NOMO-1 treated with DMSO at 0.1 percent for 48 hours (cell line): ENCODE measurements at regions not wholly inside any gene's neighbourhood (a gene's known extent, or its start where the extent isn't known, plus 50 kb on each side); places are given as distances from the start of the nearest gene placed in this dataset.
A peak's percentile ranks its signal among the peaks of the same experiment; 100 is the strongest.
"Not testable (repeated sequence)": the region's sequence is repeated elsewhere in the genome, so short reads cannot be mapped to it uniquely, and the experiment has no call there.

Experiments
- DNase-seq: peaks from one replicate; lab custom pipeline; 2025; ENCODE audit not compliant: unreplicated experiment; lab: John Stamatoyannopoulos, UW

GRCh38 chr5:89315286-89316100, 432.5 kb upstream of the MEF2C start:
- DNase-seq = no peak

DNA sequence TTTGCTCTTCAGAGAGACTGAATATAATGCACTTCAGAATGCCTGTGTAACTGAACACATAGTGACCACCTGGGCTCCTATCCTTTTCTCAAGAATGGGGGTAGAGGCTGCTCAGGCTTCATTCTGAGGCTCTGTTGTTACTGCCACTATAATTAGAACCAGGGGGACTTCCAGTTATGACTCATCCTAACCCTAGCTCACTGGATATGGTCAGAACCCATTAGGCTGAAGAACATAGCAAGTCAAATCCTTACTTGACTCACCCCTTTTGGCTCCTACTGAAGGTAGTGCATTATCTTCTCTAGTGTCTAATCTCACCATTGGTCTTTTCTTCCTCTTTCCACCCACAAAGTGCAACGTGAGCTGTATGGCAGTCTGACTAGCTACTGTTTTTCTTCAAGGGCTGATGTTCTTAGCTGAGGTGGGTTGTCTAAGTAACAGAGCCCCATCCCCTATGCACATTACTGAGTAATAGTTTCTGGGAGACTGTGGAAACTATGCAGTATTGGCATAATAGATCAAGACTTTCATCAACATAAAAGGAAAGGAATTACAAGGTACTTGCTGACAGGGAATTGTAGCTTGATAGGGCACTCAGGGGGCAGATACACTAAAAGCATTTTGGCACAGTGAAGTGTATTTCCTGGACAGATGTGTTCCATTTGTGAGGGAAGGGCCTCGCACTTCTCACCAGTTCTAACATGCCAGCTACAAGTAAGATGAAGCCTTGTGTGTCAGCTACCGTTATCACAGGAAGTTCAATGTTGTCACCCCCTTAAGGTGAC, 431.0 kb upstream of the MEF2C start:
- DNase-seq = peak; percentile 43

DNA sequence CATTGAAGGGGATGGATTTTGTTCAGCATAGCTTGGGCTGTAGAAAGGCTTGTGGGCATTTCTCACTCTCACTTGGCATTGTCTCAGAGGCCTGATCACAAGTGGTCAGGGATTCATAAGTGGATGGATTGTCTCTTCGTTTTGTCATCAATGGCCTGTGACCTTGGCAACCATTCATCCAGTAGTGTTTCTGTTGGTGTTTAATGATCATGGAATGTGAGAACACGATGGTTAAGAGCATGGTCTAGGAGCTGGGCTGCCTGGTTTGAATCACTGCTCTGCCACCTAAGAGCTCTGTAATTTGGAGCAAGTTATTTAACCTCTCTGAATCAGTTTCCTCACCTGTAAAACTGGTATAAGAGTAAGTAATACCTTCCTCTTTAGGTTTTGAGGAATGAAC, 430.1 kb upstream of the MEF2C start:
- DNase-seq = no peak

GRCh38 chr5:89309268-89309667, 426.3 kb upstream of the MEF2C start:
- DNase-seq = no peak

DNA sequence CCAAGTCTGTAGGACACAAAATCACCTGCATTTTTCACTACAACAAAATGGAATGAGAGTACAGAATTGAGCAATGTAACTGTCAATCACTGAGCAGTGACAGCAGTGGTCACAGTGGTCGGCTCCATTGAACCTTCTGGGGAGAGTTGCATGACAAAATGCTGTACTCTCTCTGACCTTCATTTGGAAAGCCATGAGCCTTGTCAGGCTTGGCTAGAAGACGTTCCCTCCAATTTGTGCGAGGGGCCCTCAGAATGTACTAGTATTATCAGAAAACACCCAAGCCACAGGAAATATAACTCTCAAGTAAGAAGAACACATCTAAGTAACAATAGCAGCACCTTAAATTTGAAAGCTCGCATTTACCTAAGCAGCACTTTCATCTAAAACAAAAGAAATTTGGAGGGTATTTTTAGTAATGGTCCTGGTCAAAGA, 425.6 kb upstream of the MEF2C start:
- DNase-seq = no peak

- no peak for DNase-seq
These were observed 425.0 kb upstream of the MEF2C start for GRCh38 chr5:89307972-89308371.

DNA sequence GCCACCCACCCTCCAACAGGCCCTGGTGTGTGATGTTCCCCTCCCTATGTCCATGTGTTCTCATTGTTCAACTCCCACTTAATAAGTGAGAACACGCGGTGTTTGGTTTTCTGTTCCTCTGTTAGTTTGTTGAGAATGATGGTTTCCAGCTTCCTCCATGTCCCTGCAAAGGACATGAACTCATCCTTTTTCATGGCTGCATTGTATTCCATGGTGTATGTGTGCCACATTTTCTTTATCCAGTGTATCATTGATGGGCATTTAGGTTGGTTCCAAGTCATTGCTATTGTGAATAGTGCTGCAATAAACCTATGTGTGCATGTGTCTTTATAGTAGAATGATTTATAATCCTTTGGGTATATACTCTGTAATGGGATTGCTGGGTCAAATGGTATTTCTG, 424.2 kb upstream of the MEF2C start:
- not testable (repeated sequence) for DNase-seq

DNA sequence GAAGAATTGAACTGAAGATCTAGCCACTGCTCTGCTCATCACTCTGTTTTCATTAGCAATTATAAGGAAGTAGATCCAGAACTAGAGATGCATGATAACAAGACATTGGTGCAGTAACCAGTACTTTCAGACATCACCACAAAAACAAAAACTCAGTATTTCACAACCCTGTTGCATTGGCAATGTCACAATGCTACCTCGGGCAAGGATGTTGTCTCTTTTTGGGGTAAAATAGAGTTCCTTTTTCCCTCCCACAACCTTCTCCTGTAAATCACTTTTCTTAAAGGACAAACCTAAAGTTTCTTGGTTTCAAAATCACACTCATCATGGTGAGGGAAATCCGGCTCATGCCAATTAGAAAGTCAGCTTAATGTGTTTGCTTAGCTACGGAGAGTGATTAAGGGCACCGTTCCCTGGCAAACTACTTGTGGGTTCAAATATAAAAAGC, 420.1 kb upstream of the MEF2C start:
- peak; percentile 94 for DNase-seq

- no peak for DNase-seq
These were observed 419.3 kb upstream of the MEF2C start for GRCh38 chr5:89302102-89302891.

DNA sequence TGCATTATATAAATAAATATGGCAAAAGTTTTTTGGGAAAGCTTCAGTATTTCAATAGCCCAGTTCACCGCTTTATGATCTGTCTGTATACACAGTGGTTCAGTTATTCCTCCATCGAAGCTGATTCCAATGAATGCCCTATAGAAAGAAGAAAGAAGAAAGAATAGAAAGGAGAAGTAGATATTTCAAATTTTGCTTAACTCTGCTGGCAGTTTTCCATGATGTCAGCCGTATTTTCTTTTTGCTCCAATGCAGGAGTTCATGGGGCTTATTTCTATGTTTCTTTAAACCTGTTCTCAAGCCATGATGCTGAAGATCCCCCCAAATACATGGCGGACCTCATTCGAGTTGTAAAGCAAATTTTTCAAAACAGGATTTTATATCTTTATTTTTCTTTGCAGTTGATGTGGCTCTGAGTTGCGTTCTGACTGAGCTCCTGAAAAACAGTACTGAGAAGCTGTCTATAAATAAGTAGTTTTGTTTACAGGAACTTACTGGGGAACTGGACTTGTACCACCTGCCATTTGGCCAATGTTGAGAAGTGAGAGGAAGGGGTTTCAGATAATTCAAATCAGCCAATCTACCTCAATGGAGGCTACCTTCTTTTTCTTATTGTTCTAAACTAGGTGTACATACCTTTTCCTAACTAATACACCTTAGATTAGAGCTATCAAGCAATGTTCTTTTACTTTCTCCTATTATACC, 418.5 kb upstream of the MEF2C start:
- DNase-seq = peak; percentile 68

DNA sequence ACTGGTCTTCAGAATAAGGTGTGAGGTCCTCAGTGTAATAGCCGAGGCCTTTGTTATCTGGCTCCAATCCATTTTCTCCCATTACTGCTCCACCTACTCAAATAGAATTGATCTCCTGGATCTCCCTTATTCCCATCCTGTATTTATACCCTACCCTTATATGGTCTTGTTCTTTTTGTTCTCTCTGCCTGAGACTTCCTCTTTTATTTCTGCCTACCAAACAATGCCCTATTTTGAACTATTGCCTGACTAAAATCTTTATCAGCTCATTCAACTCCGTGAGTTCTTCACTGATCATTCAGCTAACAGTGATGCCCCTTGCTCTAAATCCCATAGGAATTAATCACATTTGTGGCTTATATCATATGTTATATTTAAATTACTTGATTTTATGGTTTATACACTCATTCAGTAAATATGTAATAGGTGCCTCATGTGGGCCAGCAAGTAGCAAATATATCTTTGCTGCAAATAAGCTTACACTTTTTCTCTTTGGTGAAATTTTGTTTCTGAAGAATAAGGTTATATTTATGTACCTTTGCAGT, 417.5 kb upstream of the MEF2C start:
- peak; percentile 28 for DNase-seq

- no peak for DNase-seq
These were observed 417.0 kb upstream of the MEF2C start for GRCh38 chr5:89299998-89300397.

DNA sequence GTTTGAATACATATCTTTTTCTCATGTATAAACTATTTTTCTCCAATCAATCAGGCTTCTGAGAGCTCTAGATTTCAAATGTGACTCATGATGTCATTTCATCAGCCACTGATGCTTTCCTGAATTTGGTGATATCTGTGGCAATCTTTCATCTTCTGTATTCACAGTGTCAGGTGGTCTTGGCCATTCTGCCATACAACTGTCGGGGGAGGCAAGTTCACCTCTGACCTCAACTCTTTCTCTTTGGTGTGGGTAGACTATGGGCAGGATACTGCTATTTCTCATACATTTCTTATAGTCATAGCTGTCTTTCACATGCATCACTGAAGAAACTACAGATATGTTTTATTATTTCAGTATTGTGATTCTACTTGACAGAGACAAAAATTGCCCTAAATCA, 414.1 kb upstream of the MEF2C start:
- no peak for DNase-seq

DNA sequence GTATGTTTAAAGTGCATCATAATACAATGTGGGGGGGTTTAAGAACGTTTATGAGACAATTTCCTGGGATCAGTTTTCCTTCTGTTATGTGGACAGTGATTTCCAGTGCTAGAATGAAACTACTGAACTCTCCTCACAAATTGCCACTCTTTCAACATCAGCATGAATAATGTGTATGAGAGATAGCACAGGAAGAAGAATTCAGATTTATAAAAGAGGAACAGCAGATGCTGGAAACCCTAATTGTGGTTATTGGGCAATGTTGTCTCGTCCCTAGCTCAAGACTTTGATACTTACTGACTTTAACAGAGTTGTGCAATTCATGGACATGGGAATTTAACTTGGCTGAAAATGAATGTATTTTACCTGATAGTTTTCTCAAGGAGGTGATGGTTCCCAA, 410.8 kb upstream of the MEF2C start:
- peak; percentile 98 for DNase-seq

DNA sequence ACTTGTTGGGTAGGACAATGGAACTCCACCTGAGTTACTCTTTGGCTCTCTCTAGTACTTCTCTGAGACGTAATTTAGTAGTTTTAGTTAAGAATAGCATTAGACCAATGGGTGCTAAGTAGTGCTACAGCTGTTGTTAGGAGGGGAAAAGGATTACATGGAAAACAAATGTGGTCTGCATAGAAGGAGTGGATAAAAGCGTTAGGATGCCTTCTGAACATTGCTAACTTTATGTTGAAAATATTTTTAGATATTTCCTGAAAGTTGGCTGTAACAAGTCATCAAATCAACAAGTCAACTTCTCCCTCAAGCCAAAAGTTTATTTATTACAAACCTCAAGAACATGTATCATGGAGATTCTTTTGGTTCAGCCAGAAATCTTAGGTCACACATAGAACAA, 409.5 kb upstream of the MEF2C start:
- DNase-seq = no peak

- DNase-seq = no peak
These were observed 406.6 kb upstream of the MEF2C start for GRCh38 chr5:89289604-89290003.

- no peak for DNase-seq
These were observed 405.0 kb upstream of the MEF2C start for GRCh38 chr5:89287964-89288363.

- DNase-seq = no peak
These were observed 403.3 kb upstream of the MEF2C start for GRCh38 chr5:89286320-89286719.

DNA sequence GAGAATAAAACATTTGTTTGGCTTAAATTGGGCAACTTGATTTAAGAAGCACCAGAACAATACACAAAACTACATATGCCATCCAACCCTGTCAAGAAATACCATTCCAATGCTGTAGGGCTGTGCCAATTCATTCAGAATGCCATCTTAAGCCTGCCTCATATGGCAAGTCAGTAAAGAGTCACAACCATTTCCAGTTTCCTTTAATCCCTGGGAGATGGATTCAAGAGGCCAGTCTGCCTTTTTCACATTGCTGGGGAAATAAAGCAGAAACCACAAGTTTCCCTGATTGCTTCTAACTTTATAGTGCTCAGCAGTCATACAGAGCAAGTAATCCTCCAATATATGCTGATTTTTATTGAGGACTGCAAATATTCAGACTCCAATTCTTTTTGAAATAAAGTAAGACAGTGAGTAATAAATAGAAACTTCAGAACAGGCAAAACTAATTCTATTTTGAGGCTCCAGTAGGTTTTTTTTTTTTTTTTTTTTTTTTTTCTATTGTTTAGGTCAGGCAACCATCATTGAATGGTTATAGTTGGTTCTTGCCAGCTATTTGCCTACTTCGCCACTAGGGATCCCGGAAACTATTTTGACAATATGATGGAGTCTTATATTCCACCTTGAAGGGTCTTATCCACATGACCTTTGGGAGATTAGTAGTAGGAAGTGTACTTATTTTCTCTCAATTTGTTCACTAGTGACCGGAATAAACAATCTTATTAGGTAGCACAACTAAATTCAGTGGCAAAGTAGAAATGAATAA, 400.9 kb upstream of the MEF2C start:
- DNase-seq = no peak
